BE2C (cell line): ENCODE measurements at regions not wholly inside any gene's neighbourhood (a gene's known extent, or its start where the extent isn't known, plus 50 kb on each side); places are given as distances from the start of the nearest gene placed in this dataset.

Experiments
- DNase-seq: peaks from one replicate; pipeline ENCODE4 v3.0.0-alpha.2; 2020
- H3K27me3 ChIP-seq: fragments of 250-450 bp; sonication (Bioruptor Pico); 2 replicates; pipeline ENCODE4 v1.5.1; 2020; ENCODE audit warnings: mild to moderate bottlenecking
- H3K36me3 ChIP-seq: fragments of 250-450 bp; sonication (Bioruptor Pico); 2 replicates; pipeline ENCODE4 v1.5.1; 2020; ENCODE audit warnings: mild to moderate bottlenecking
- H3K4me1 ChIP-seq: fragments of 250-450 bp; sonication (Bioruptor Pico); 2 replicates; pipeline ENCODE4 v1.5.1; 2020
- H3K4me3 ChIP-seq: 2 replicates; pipeline ENCODE4 v1.5.1; 2011; ENCODE audit warnings: low read depth, low read length
- H3K9me3 ChIP-seq: fragments of 250-450 bp; sonication (Bioruptor Pico); 2 replicates; pipeline ENCODE4 v1.5.1; 2020
- CTCF ChIP-seq: IDR thresholded peaks from 2 replicates; pipeline ENCODE4 v1.5.1; 2012; ENCODE audit warnings: mild to moderate bottlenecking, low read depth, low read length

GRCh38 chr10:56823849-56824248 is 462.8 kb upstream of the ZWINT start:
- Histone ChIP-seq H3K27me3 (no peaks in the 10 kb centered on the region), H3K36me3 (no peaks in the 10 kb centered on the region), H3K4me1 (no peaks in the 10 kb centered on the region), H3K9me3 (no peaks in the 10 kb centered on the region), H3K4me3 (no peak overlapping the region)
- DNase-seq: no peak
- TF ChIP-seq CTCF: peak; percentile 51

- no peaks in the 10 kb centered on the region for H3K4me1 ChIP-seq
- H3K9me3 ChIP-seq: no peaks in the 10 kb centered on the region
- no peak for TF ChIP-seq CTCF
- no peaks in the 10 kb centered on the region for H3K36me3 ChIP-seq
- DNase-seq: no peak
- no peaks in the 10 kb centered on the region for H3K27me3 ChIP-seq
- H3K4me3 ChIP-seq: no peak overlapping the region
These were observed 444.0 kb upstream of the ZWINT start for GRCh38 chr10:56805022-56805421.

- Histone ChIP-seq H3K36me3 (no peaks in the 10 kb centered on the region), H3K4me1 (no peaks in the 10 kb centered on the region), H3K9me3 (no peaks in the 10 kb centered on the region), H3K27me3 (no peaks in the 10 kb centered on the region), H3K4me3 (no peak overlapping the region)
- no peak for DNase-seq
- no peak for TF ChIP-seq CTCF
These were observed 424.2 kb upstream of the ZWINT start for GRCh38 chr10:56785292-56785691.

- Histone ChIP-seq H3K4me3 (no peak overlapping the region), H3K27me3 (no peaks in the 10 kb centered on the region), H3K36me3 (no peaks in the 10 kb centered on the region), H3K4me1 (no peaks in the 10 kb centered on the region), H3K9me3 (no peaks in the 10 kb centered on the region)
- no peak for TF ChIP-seq CTCF
- DNase-seq: no peak
These were observed 421.4 kb upstream of the ZWINT start for GRCh38 chr10:56782503-56782902.

- H3K9me3 ChIP-seq: no peaks in the 10 kb centered on the region
- no peaks in the 10 kb centered on the region for H3K4me1 ChIP-seq
- H3K4me3 ChIP-seq: no peak overlapping the region
- no peaks in the 10 kb centered on the region for H3K27me3 ChIP-seq
- DNase-seq: no peak
- TF ChIP-seq CTCF: no peak
- H3K36me3 ChIP-seq: no peaks in the 10 kb centered on the region
These were observed 410.3 kb upstream of the ZWINT start for GRCh38 chr10:56771343-56771742.

- no peaks in the 10 kb centered on the region for H3K9me3 ChIP-seq
- no peak for DNase-seq
- H3K4me1 ChIP-seq: no peaks in the 10 kb centered on the region
- H3K4me3 ChIP-seq: no peak overlapping the region
- H3K36me3 ChIP-seq: no peaks in the 10 kb centered on the region
- no peak for TF ChIP-seq CTCF
- no peaks in the 10 kb centered on the region for H3K27me3 ChIP-seq
These were observed 402.0 kb upstream of the ZWINT start for GRCh38 chr10:56763090-56763489.
